H1 (cell line): ENCODE measurements at regions not wholly inside any gene's neighbourhood (a gene's known extent, or its start where the extent isn't known, plus 50 kb on each side); places are given as distances from the start of the nearest gene placed in this dataset.
A peak's percentile ranks its signal among the peaks of the same experiment; 100 is the strongest.

Source experiments
- CTCF ChIA-PET: fragments of 300-600 bp; sonication (Branson Sonifier 250); formaldehyde crosslinking; loops from one replicate; lab custom pipeline; 2021; ENCODE audit not compliant: partially characterized antibody; lab: Charles Lee
- POLR2A ChIA-PET: fragments of 300-600 bp; sonication (Branson Sonifier 250); formaldehyde crosslinking; loops from one replicate; lab custom pipeline; 2021; ENCODE audit warnings: inconsistent platforms; ENCODE audit not compliant: partially characterized antibody; lab: Charles Lee
- DNase-seq, 2 experiments: peaks; one replicate each; pipeline versions ENCODE4 v3.0.0 to v3.0.0-alpha.2; 2010 to 2022; ENCODE audit warnings: low spot score in 2 of 2, low read depth in 1 of 2, mixed read lengths in 1 of 2
- FAIRE-seq: peaks from 2 replicates; lab custom pipeline; 2011; peaks lifted over from hg19 to GRCh38; lab: Jason Lieb, UNC
- H2AFZ ChIP-seq: 2 replicates; pipeline ENCODE4 v1.8.1; 2012; ENCODE audit warnings: low read length, inconsistent platforms
- H2AK5ac ChIP-seq: 2 replicates; pipeline ENCODE4 v1.6.1; 2013; ENCODE audit warnings: low read depth, low read length
- H2BK120ac ChIP-seq: replicated peaks from 2 replicates; pipeline ENCODE3; 2013; ENCODE audit warnings: low read depth, low read length, inconsistent platforms
- H2BK12ac ChIP-seq: 2 replicates; pipeline ENCODE4 v1.6.1; 2013; ENCODE audit warnings: low read depth, low read length
- H2BK15ac ChIP-seq: 2 replicates; pipeline ENCODE4 v1.6.1; 2013; ENCODE audit warnings: low read length
- H2BK20ac ChIP-seq: 2 replicates; pipeline ENCODE4 v1.6.1; 2013; ENCODE audit warnings: low read length
- H2BK5ac ChIP-seq: 2 replicates; pipeline ENCODE4 v1.6.1; 2013; ENCODE audit warnings: low read depth, low read length
- H3K14ac ChIP-seq: 2 replicates; pipeline ENCODE4 v1.6.1; 2013; ENCODE audit warnings: inconsistent platforms; ENCODE audit not compliant: insufficient read length
- H3K18ac ChIP-seq: 2 replicates; pipeline ENCODE4 v1.6.1; 2013; ENCODE audit warnings: low read length; ENCODE audit errors: extremely low read depth
- H3K23ac ChIP-seq: 2 replicates; pipeline ENCODE4 v1.6.1; 2013; ENCODE audit warnings: inconsistent platforms; ENCODE audit not compliant: insufficient read length
- H3K23me2 ChIP-seq: 2 replicates; pipeline ENCODE4 v1.6.1; 2013; ENCODE audit warnings: low read depth, low read length
- H3K27ac ChIP-seq: 2 replicates; pipeline ENCODE4 v1.6.1; 2011; ENCODE audit warnings: low read depth, low read length, inconsistent platforms
- H3K27me3 ChIP-seq, 4 experiments: replicated peaks in 1 of 4; 1 replicate in 1 of 4; 2 replicates in 3 of 4; pipeline versions ENCODE4 v1.6.1 to v1.8.1; 2011 to 2013; ENCODE audit warnings: low read length in 3 of 4, mild to moderate bottlenecking in 3 of 4, inconsistent platforms in 2 of 4, mixed read lengths in 2 of 4, moderate library complexity in 1 of 4; ENCODE audit not compliant: control insufficient read depth in 3 of 4, insufficient read depth in 3 of 4; ENCODE audit errors: extremely low read depth in 1 of 4
- H3K36me3 ChIP-seq, 4 experiments: 2 replicates each; pipeline versions ENCODE4 v1.6.1 to v1.8.1; 2011 to 2013; ENCODE audit warnings: mild to moderate bottlenecking in 4 of 4, low read length in 3 of 4, moderate library complexity in 2 of 4, control low read depth in 1 of 4, inconsistent platforms in 1 of 4; ENCODE audit not compliant: insufficient read depth in 4 of 4, control insufficient read depth in 2 of 4
- H3K4ac ChIP-seq: replicated peaks from 2 replicates; pipeline ENCODE3; 2013; ENCODE audit warnings: low read length, low read depth, mixed read lengths, inconsistent platforms; ENCODE audit not compliant: insufficient read length
- H3K4me1 ChIP-seq, 4 experiments: replicated peaks in 1 of 4; 1 replicate in 1 of 4; 2 replicates in 3 of 4; pipeline versions ENCODE4 v1.6.1 to v1.8.1; 2011 to 2013; ENCODE audit warnings: low read length in 3 of 4, inconsistent platforms in 2 of 4, mixed read lengths in 1 of 4; ENCODE audit not compliant: insufficient read depth in 4 of 4, control insufficient read depth in 3 of 4
- H3K4me2 ChIP-seq, 2 experiments: 2 replicates each; pipeline versions ENCODE4 v1.6.1 to v1.8.1; 2011 to 2013; ENCODE audit warnings: low read depth in 2 of 2, low read length in 2 of 2, control low read depth in 1 of 2, inconsistent platforms in 1 of 2, mild to moderate bottlenecking in 1 of 2; ENCODE audit not compliant: insufficient read depth in 1 of 2
- H3K4me3 ChIP-seq, 4 experiments: fragments of 200-600, 300-600 bp in 1 of 4; sonication (generic), shearing (Covaris generic), sonication (Bioruptor Twin) in 1 of 4; 2 replicates each; pipeline versions ENCODE4 v1.5.1 to v1.8.1; 2011 to 2016; ENCODE audit warnings: low read length in 4 of 4, low read depth in 3 of 4, control low read depth in 2 of 4, inconsistent platforms in 2 of 4, mild to moderate bottlenecking in 2 of 4, mixed read lengths in 1 of 4, moderate library complexity in 1 of 4; ENCODE audit not compliant: insufficient read depth in 2 of 4; ENCODE audit errors: extremely low read depth in 1 of 4
- H3K56ac ChIP-seq: replicated peaks from 2 replicates; pipeline ENCODE3; 2013; ENCODE audit warnings: low read depth, mild to moderate bottlenecking, mixed read lengths, low read length, inconsistent platforms; ENCODE audit not compliant: insufficient read length
- H3K79me1 ChIP-seq: 2 replicates; pipeline ENCODE4 v1.6.1; 2013; ENCODE audit warnings: low read depth, low read length, control low read depth
- H3K79me2 ChIP-seq, 2 experiments: 2 replicates each; pipeline versions ENCODE4 v1.6.1 to v1.8.1; 2012 to 2013; ENCODE audit warnings: low read length in 2 of 2, mild to moderate bottlenecking in 2 of 2, inconsistent platforms in 1 of 2; ENCODE audit not compliant: insufficient read depth in 2 of 2, control insufficient read depth in 1 of 2
- H3K9ac ChIP-seq, 4 experiments: replicated peaks in 1 of 4; 1 replicate in 1 of 4; 2 replicates in 3 of 4; pipeline versions ENCODE4 v1.6.1 to v1.8.1; 2011 to 2013; ENCODE audit warnings: low read depth in 3 of 4, low read length in 3 of 4, control low read depth in 2 of 4, mild to moderate bottlenecking in 2 of 4, moderate library complexity in 2 of 4, inconsistent platforms in 1 of 4; ENCODE audit errors: extremely low read depth in 1 of 4
- H3K9me3 ChIP-seq, 2 experiments: 2 replicates each; pipeline versions ENCODE4 v1.6.1 to v1.8.1; 2012 to 2013; ENCODE audit warnings: mild to moderate bottlenecking in 2 of 2, moderate library complexity in 2 of 2, control low read depth in 1 of 2, inconsistent platforms in 1 of 2, low read depth in 1 of 2, low read length in 1 of 2, mixed read lengths in 1 of 2; ENCODE audit not compliant: insufficient read depth in 2 of 2
- H4K20me1 ChIP-seq, 2 experiments: replicated peaks in 1 of 2; 2 replicates each; pipeline versions ENCODE3 to v1.8.1; 2011 to 2013; ENCODE audit warnings: inconsistent platforms in 2 of 2, low read length in 2 of 2, mild to moderate bottlenecking in 1 of 2; ENCODE audit not compliant: insufficient read depth in 2 of 2, control insufficient read depth in 1 of 2
- H4K5ac ChIP-seq: 2 replicates; pipeline ENCODE4 v1.6.1; 2013; ENCODE audit warnings: low read length, low read depth, mixed read lengths, inconsistent platforms; ENCODE audit not compliant: insufficient read length
- H4K8ac ChIP-seq: 2 replicates; pipeline ENCODE4 v1.8.0; 2013; ENCODE audit warnings: mild to moderate bottlenecking, moderate library complexity, low read length, inconsistent platforms; ENCODE audit not compliant: insufficient read depth; ENCODE audit errors: extremely low read depth
- H4K91ac ChIP-seq: replicated peaks from 2 replicates; pipeline ENCODE3; 2013; ENCODE audit warnings: low read length, mixed read lengths, inconsistent platforms; ENCODE audit not compliant: insufficient read length
- CREB1 ChIP-seq: IDR thresholded peaks from 2 replicates; pipeline ENCODE4 v1.6.1; 2012; ENCODE audit warnings: inconsistent platforms
- TEAD4 ChIP-seq: IDR thresholded peaks from 2 replicates; pipeline ENCODE4 v1.6.1; 2012; ENCODE audit warnings: low read depth, low read length, inconsistent platforms, mixed read lengths
- WGBS, 2 experiments: shearing (Covaris generic) in 1 of 2; methylation state at CpG; one replicate each; pipeline versions ENCODE4 v1.1.6 to v1.1.7; 2013 to 2015; ENCODE audit warnings: low lambda C conversion rate in 2 of 2, mixed read lengths in 2 of 2, inconsistent platforms in 1 of 2, low coverage in 1 of 2, missing lambda C conversion rate in 1 of 2; ENCODE audit not compliant: insufficient replicate concordance in 2 of 2, insufficient coverage in 1 of 2, insufficient read length in 1 of 2; ENCODE audit errors: extremely low coverage in 1 of 2, missing lambda C conversion rate in 1 of 2; 5-methylcytosine and 5-hydroxymethylcytosine counted together

DNA sequence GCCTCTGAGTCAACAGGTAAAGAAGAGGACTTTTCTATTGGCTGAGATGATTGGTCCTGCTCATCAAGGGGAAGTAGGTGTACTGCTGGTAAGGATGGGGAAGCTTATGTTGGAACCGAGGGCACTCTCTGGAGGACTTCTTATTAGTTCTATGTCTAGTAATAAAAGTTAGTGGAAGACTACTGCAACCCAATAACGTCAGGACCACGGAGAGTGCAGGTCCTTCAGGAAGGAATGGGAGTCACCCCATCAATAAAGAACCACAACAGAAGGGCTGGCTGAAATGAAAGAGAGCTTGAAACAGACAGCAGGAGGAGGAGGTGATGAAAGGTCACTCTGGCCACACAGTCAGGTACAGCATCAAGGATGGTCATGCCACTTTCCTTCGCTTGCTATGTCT lies 68.8 kb upstream of the PRR23E start:
- Histone ChIP-seq H2AFZ (no peak overlapping the region), H3K27me3 (no peaks in the 10 kb centered on the region), H3K4me3 (no peak overlapping the region), H3K4me2 (no peak overlapping the region), H2BK20ac (no peak overlapping the region), H2BK12ac (no peak overlapping the region), H3K9ac (no peak overlapping the region), H3K14ac (no peak overlapping the region), H3K36me3 (no peaks in the 10 kb centered on the region), H3K27ac (no peak overlapping the region), H2BK5ac (no peak overlapping the region), H2AK5ac (no peak overlapping the region), H3K4me1 (peaks cover 0 to 4% (median 0%) of the 10 kb centered on the region in 4 experiments; a peak in 2 of 7 replicates), H4K20me1 (no peaks in the 10 kb centered on the region), H3K4ac (no peak overlapping the region), H3K23ac (no peak overlapping the region), H3K23me2 (no peaks in the 10 kb centered on the region), H2BK15ac (no peak overlapping the region), H3K9me3 (no peaks in the 10 kb centered on the region), H4K8ac (no peak overlapping the region), H3K79me2 (no peaks in the 10 kb centered on the region), H3K79me1 (no peaks in the 10 kb centered on the region), H4K5ac (no peak overlapping the region), H2BK120ac (no peak overlapping the region), H4K91ac (no peak overlapping the region), H3K56ac (no peak overlapping the region), H3K18ac (no peak overlapping the region)
- DNase-seq (no peak), FAIRE-seq (peak; percentile 28)
- TF ChIP-seq TEAD4 (peak; percentile 71), CREB1 (no peak)
- WGBS, 2 experiments, result 72% methylated on average over 4 of the region's 4 CpGs; no CpG with 5 or more reads in 1 of the 2 experiments
- ChIA-PET CTCF (interaction anchor here (0.9 to 1.5 kb wide), 4 partner anchors 11 to 49 kb away, joined by 3 to 5 read pairs (median 3); no protein-coding TSS in a partner anchor), POLR2A (no interaction called here)
